ENCODE measurements at regions not wholly inside any gene's neighbourhood (a gene's known extent, or its start where the extent isn't known, plus 50 kb on each side); places are given as distances from the start of the nearest gene placed in this dataset.

- Histone ChIP-seq H3K9me3 (ENCODE audit: low read length) (no peaks in the 10 kb centered on the region), H4K20me1 (ENCODE audit: low read length) (no peaks in the 10 kb centered on the region), H3K79me2 (ENCODE audit: low read length) (no peaks in the 10 kb centered on the region), H3K27me3 (ENCODE audit: low read length) (no peaks in the 10 kb centered on the region), H3K9me2 (replicated peaks; ENCODE audit: low read length) (no peaks in the 10 kb centered on the region), H3F3A (ENCODE audit: low read length, unreplicated experiment) (no peaks in the 10 kb centered on the region), H3K9ac (ENCODE audit: low read length) (no peak overlapping the region), H3K36me3 (ENCODE audit: low read depth, low read length) (no peaks in the 10 kb centered on the region), H3K4me3 (ENCODE audit: low read length) (no peak overlapping the region), H2AFZ (ENCODE audit: low read length) (no peak overlapping the region), H3K4me1 (ENCODE audit: insufficient read depth, low read length) (no peaks in the 10 kb centered on the region), H3K4me2 (ENCODE audit: low read length) (no peak overlapping the region), H3K27ac (ENCODE audit: low read length) (no peak overlapping the region)
- ATAC-seq: no peak
- no peak for DNase-seq
- TF ChIP-seq EZH2phosphoT487 (IDR thresholded peaks at IDR 0.05; ENCODE audit: borderline replicate concordance, low read length) (no peak), CTCF (conservative IDR thresholded peaks at IDR 0.05; ENCODE audit: low read depth, low read length) (no peak), EZH2 (IDR thresholded peaks at IDR 0.05; ENCODE audit: low read length, unreplicated experiment) (no peak)
- no TSS peak for BruUV-seq (replicated peaks)
- intact Hi-C loops (cut with micrococcal nuclease): no loop called here
- ChIA-PET CTCF (no interaction called here), POLR2A (ENCODE audit: unreplicated experiment) (no interaction called here)
These were observed 194.2 kb upstream of the NDN start for GRCh38 chr15:23881291-23881690.

GRCh38 chr15:23890218-23890617, 203.1 kb upstream of the NDN start:
- H3K4me1 ChIP-seq (ENCODE audit: insufficient read depth, low read length): no peaks in the 10 kb centered on the region
- no peak for ATAC-seq
- no peaks in the 10 kb centered on the region for H3K9me2 ChIP-seq (replicated peaks; ENCODE audit: low read length)
- no peaks in the 10 kb centered on the region for H3K36me3 ChIP-seq (ENCODE audit: low read depth, low read length)
- H3K9ac ChIP-seq (ENCODE audit: low read length): no peak overlapping the region
- no peaks in the 10 kb centered on the region for H3K79me2 ChIP-seq (ENCODE audit: low read length)
- intact Hi-C loops (cut with micrococcal nuclease): no loop called here
- no peaks in the 10 kb centered on the region for H3F3A ChIP-seq (ENCODE audit: low read length, unreplicated experiment)
- no peaks in the 10 kb centered on the region for H3K27me3 ChIP-seq (ENCODE audit: low read length)
- no peak overlapping the region for H3K4me2 ChIP-seq (ENCODE audit: low read length)
- ChIA-PET POLR2A (ENCODE audit: unreplicated experiment) (no interaction called here), CTCF (no interaction called here)
- no TSS peak for BruUV-seq (replicated peaks)
- TF ChIP-seq CTCF (conservative IDR thresholded peaks at IDR 0.05; ENCODE audit: low read depth, low read length) (no peak), EZH2 (IDR thresholded peaks at IDR 0.05; ENCODE audit: low read length, unreplicated experiment) (no peak), EZH2phosphoT487 (IDR thresholded peaks at IDR 0.05; ENCODE audit: borderline replicate concordance, low read length) (no peak)
- no peak overlapping the region for H3K4me3 ChIP-seq (ENCODE audit: low read length)
- H4K20me1 ChIP-seq (ENCODE audit: low read length): no peaks in the 10 kb centered on the region
- no peak overlapping the region for H3K27ac ChIP-seq (ENCODE audit: low read length)
- no peak for DNase-seq
- no peak overlapping the region for H2AFZ ChIP-seq (ENCODE audit: low read length)
- no peaks in the 10 kb centered on the region for H3K9me3 ChIP-seq (ENCODE audit: low read length)

- ATAC-seq (no peak), DNase-seq (no peak)
- no peak overlapping the region for H3K4me2 ChIP-seq (ENCODE audit: low read length)
- no peaks in the 10 kb centered on the region for H4K20me1 ChIP-seq (ENCODE audit: low read length)
- H3K79me2 ChIP-seq (ENCODE audit: low read length): no peaks in the 10 kb centered on the region
- no peak overlapping the region for H3K27ac ChIP-seq (ENCODE audit: low read length)
- H3K9me3 ChIP-seq (ENCODE audit: low read length): 0 out of 2 replicates have a peak, but pooled peaks cover 3% of the 10 kb centered on the region
- BruUV-seq (replicated peaks): no TSS peak
- H3K4me1 ChIP-seq (ENCODE audit: insufficient read depth, low read length): no peaks in the 10 kb centered on the region
- H3K9me2 ChIP-seq (replicated peaks; ENCODE audit: low read length): no peaks in the 10 kb centered on the region
- intact Hi-C loops (cut with micrococcal nuclease): no loop called here
- no peaks in the 10 kb centered on the region for H3K36me3 ChIP-seq (ENCODE audit: low read depth, low read length)
- H3K27me3 ChIP-seq (ENCODE audit: low read length): no peaks in the 10 kb centered on the region
- ChIA-PET POLR2A (ENCODE audit: unreplicated experiment) (no interaction called here), CTCF (no interaction called here)
- H3F3A ChIP-seq (ENCODE audit: low read length, unreplicated experiment): no peaks in the 10 kb centered on the region
- H3K4me3 ChIP-seq (ENCODE audit: low read length): no peak overlapping the region
- H3K9ac ChIP-seq (ENCODE audit: low read length): no peak overlapping the region
- TF ChIP-seq EZH2 (IDR thresholded peaks at IDR 0.05; ENCODE audit: low read length, unreplicated experiment): no peak
- H2AFZ ChIP-seq (ENCODE audit: low read length): no peak overlapping the region
These were observed 210.0 kb upstream of the NDN start for GRCh38 chr15:23897091-23897490.
